Activated naive CD4-positive, alpha-beta T cell treated with anti-CD3 and anti-CD28 coated beads, Interleukin-2, amount 10 ng/mL, durations not matched to agents 7 days and 5 days (primary cell): ENCODE measurements at regions not wholly inside any gene's neighbourhood (a gene's known extent, or its start where the extent isn't known, plus 50 kb on each side); places are given as distances from the start of the nearest gene placed in this dataset.
A peak's percentile ranks its signal among the peaks of the same experiment; 100 is the strongest.
"Not testable (repeated sequence)": the region's sequence is repeated elsewhere in the genome, so short reads cannot be mapped to it uniquely, and the experiment has no call there.

Source experiments
- CTCF ChIA-PET: fragments of 350-600 bp; sonication (Branson Sonifier 250); formaldehyde crosslinking; loops from one replicate; lab custom pipeline; 2021; ENCODE audit warnings: antibody characterized with exemption; lab: Charles Lee
- DNase-seq: peaks from one replicate; pipeline ENCODE4 v3.0.0-alpha.2; 2020
- H3K27ac Mint-ChIP-seq: one replicate; pipeline ENCODE4 v1.8.0; 2021; ENCODE audit warnings: mild to moderate bottlenecking, moderate library complexity, mixed read lengths
- H3K27me3 Mint-ChIP-seq: one replicate; pipeline ENCODE4 v1.8.0; 2021; ENCODE audit warnings: mild to moderate bottlenecking, mixed read lengths
- H3K36me3 Mint-ChIP-seq: one replicate; pipeline ENCODE4 v1.8.0; 2021; ENCODE audit warnings: mixed read lengths
- H3K4me1 Mint-ChIP-seq: one replicate; pipeline ENCODE4 v1.8.0; 2021; ENCODE audit warnings: mixed read lengths
- H3K4me3 Mint-ChIP-seq: one replicate; pipeline ENCODE4 v1.8.0; 2021; ENCODE audit warnings: mild to moderate bottlenecking, moderate library complexity, mixed read lengths
- H3K9me3 Mint-ChIP-seq: one replicate; pipeline ENCODE4 v1.8.0; 2021; ENCODE audit warnings: mixed read lengths

DNA sequence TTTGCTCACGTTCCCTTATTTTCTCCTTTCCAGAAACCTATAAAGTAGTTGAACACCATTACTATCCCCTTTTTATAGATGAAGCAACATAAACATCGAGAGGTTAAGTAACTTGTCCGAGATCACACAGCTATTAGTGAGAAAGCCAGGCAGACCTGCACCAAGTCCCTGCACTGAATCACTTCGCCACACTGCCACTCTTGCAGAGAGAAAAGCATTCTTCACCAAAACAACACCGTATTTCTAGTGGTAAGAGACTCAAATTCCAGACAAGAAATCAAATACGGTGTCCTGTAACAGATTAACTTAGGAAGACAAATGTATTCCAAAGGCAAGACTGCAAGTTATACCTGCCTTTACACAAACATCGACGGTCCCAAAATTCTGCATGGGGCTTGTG is 82.0 kb upstream of the DMRT1 start:
- DNase-seq = no peak
- Mint-ChIP-seq H3K4me1 (peaks cover 34% of the 10 kb centered on the region), H3K36me3 (no peaks in the 10 kb centered on the region), H3K4me3 (no peak overlapping the region), H3K27ac (no peak overlapping the region), H3K27me3 (peaks cover 42% of the 10 kb centered on the region), H3K9me3 (no peaks in the 10 kb centered on the region)
- CTCF ChIA-PET = interaction anchor here (10.9 kb wide), 1 partner anchor 146 kb away, joined by 138 read pairs; no protein-coding TSS in a partner anchor

DNA sequence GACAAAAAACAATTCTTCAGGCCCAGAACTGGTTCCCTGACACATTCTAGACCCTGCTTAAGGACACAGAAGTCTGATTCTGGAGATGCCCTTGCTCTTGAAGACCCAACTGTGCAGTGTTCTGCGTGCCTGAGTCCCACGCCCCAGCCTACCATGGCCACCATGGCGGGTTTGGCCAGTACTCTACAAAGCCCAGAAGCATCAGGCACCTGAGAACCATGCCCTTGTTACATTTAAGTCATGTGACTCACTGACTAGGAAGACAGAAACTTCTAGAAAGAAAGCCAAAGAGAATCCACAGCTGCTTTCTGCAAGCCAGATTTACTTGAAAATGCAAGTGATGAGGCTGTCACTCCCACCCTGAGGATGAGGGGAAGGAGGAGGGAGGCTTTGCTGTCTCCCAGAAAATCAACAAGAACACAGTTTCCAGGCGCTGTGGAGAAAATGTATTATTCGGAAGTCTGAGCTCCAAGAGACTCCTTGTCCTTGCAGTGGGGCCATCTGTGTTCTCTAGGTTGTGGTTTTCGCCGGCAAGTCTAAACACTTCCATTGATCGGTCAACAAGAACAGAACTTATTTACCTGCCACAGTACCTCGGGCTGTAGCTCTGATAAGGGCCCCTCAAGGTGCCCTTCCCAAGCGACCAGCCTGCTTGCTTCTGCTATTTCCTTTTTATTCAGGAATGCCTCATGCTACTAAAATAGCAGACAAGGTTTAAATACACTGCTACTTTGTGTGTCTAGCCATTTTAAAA is 81.3 kb upstream of the DMRT1 start:
- H3K4me3 Mint-ChIP-seq = no peak overlapping the region
- no peak overlapping the region for H3K27ac Mint-ChIP-seq
- H3K36me3 Mint-ChIP-seq = no peaks in the 10 kb centered on the region
- DNase-seq = no peak
- H3K9me3 Mint-ChIP-seq = no peaks in the 10 kb centered on the region
- CTCF ChIA-PET = interaction anchor here (10.9 kb wide), 1 partner anchor 146 kb away, joined by 138 read pairs; no protein-coding TSS in a partner anchor
- peaks cover 33% of the 10 kb centered on the region for H3K4me1 Mint-ChIP-seq
- peaks cover 42% of the 10 kb centered on the region for H3K27me3 Mint-ChIP-seq

GRCh38 chr9:761176-761792 is 80.2 kb upstream of the DMRT1 start:
- no peak for DNase-seq
- Mint-ChIP-seq H3K27me3 (peaks cover 45% of the 10 kb centered on the region), H3K4me1 (peaks cover 22% of the 10 kb centered on the region), H3K27ac (no peak overlapping the region), H3K36me3 (no peaks in the 10 kb centered on the region), H3K9me3 (no peaks in the 10 kb centered on the region), H3K4me3 (no peak overlapping the region)
- CTCF ChIA-PET = interaction anchor here (1.0 to 10.9 kb wide), 2 partner anchors 147 to 416 kb away, joined by 3 to 138 read pairs; no protein-coding TSS in a partner anchor

- CTCF ChIA-PET = interaction anchor here (1.0 to 10.9 kb wide), 2 partner anchors 148 to 416 kb away, joined by 3 to 138 read pairs; no protein-coding TSS in a partner anchor
- Mint-ChIP-seq H3K4me1 (peaks cover 22% of the 10 kb centered on the region), H3K36me3 (no peaks in the 10 kb centered on the region), H3K4me3 (no peak overlapping the region), H3K9me3 (no peaks in the 10 kb centered on the region), H3K27me3 (peaks cover 49% of the 10 kb centered on the region), H3K27ac (no peak overlapping the region)
- no peak for DNase-seq
Observed at GRCh38 chr9:761793-762560, 79.5 kb upstream of the DMRT1 start.

DNA sequence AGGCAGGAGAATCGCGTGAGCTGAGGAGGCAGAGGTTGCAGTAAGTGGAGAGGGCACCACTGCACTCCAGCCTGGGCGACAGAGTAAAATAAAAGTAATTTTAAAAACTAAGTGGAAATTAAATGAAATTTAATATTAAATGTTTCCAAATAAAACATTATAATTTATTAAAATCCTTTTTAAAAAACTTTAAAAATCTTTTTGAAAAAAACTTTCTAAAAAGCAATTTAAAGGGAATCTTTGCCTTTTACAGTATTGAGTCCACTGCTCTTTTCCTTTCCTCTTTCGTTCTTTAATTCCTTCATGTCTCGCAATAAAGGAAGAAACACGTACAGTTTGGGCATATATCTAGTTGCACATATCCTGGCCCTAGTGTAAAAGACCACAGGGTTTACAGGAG is 77.8 kb upstream of the DMRT1 start:
- H3K36me3 Mint-ChIP-seq = no peaks in the 10 kb centered on the region
- peaks cover 44% of the 10 kb centered on the region for H3K27me3 Mint-ChIP-seq
- H3K27ac Mint-ChIP-seq = no peak overlapping the region
- peaks cover 16% of the 10 kb centered on the region for H3K4me1 Mint-ChIP-seq
- no peak overlapping the region for H3K4me3 Mint-ChIP-seq
- no peak for DNase-seq
- no peaks in the 10 kb centered on the region for H3K9me3 Mint-ChIP-seq
- CTCF ChIA-PET = interaction anchor here (0.9 to 10.9 kb wide), 4 partner anchors 57 to 237 kb away, joined by 3 to 138 read pairs (median 4); no protein-coding TSS in a partner anchor

DNA sequence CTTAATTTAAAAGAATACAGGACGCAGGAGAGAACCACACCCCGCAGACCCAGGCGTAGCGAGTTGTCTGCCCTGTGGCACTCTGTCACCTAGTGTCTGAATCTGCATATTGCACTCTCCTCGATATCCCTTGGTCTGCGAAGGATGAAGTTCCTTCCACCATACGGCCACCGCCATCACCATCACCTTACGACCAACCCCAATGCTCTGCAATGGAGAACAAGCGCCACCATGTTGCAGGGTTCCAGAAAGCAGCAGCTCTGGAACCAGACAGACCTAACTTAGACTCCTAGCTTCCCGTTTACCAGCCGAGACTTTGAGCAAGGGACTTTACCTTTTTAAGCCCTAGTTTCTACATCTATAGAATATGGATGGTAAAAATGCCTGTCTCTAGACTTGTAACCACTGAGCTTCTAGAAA is 77.4 kb upstream of the DMRT1 start:
- no peaks in the 10 kb centered on the region for H3K9me3 Mint-ChIP-seq
- CTCF ChIA-PET = interaction anchor here (0.7 to 10.9 kb wide), 8 partner anchors 14 to 236 kb away, joined by 3 to 138 read pairs (median 4); no protein-coding TSS in a partner anchor
- H3K27ac Mint-ChIP-seq = no peak overlapping the region
- H3K4me1 Mint-ChIP-seq = peaks cover 14% of the 10 kb centered on the region
- peaks cover 44% of the 10 kb centered on the region for H3K27me3 Mint-ChIP-seq
- H3K4me3 Mint-ChIP-seq = no peak overlapping the region
- peak; percentile 66 for DNase-seq
- no peaks in the 10 kb centered on the region for H3K36me3 Mint-ChIP-seq

DNA sequence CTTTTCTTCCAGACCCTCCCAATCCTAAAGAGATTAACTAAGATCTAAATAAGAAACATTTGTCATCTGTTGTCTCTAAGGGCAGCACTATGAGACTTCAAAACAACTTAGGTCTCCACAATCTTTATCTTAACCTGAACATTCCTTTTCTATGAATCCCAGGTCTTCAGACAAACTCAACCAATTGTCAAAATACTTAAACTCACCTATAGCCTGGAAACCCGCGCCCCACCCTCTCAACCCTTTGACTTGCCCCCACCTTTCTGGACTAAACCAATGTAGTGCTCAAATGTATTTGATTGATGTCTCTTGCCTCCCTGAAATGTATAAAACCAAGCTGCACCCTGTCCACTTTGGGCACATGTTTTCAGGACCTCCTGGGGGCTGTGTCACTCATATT is 76.5 kb upstream of the DMRT1 start:
- no peak for DNase-seq
- H3K36me3 Mint-ChIP-seq = no peaks in the 10 kb centered on the region
- no peak overlapping the region for H3K4me3 Mint-ChIP-seq
- H3K27me3 Mint-ChIP-seq = peaks cover 50% of the 10 kb centered on the region
- no peaks in the 10 kb centered on the region for H3K9me3 Mint-ChIP-seq
- CTCF ChIA-PET = interaction anchor here (0.9 to 10.9 kb wide), 5 partner anchors 15 to 151 kb away, joined by 3 to 138 read pairs (median 4); no protein-coding TSS in a partner anchor
- H3K4me1 Mint-ChIP-seq = peaks cover 14% of the 10 kb centered on the region
- H3K27ac Mint-ChIP-seq = no peak overlapping the region

DNA sequence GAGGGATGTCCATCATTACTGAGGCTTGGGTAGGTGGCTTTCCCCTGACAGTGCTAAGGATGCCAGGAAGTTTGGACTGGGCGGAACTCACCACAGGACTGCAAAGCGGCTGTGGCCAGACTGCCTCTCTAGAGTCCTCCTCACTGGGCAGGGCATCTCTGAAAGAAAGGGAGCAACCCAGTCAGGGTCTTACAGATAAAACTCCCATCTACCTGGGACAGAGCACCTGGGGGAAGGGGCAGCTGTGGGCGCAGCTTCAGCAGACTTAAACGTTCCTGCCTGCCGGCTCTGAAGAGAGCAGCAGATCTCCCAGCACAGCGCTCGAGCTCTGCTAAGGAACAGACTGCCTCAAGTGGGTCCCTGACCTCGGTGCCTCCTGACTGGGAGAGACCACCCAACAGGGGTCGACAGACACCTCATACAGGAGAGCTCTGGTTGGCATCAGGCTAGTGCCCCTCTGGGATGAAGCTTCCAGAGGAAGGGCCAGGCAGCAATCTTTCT is 74.4 kb upstream of the DMRT1 start:
- CTCF ChIA-PET = interaction anchor here (1.9 kb wide), 1 partner anchor 11 kb away, joined by 4 read pairs; no protein-coding TSS in a partner anchor
- H3K27ac Mint-ChIP-seq, H3K4me1 Mint-ChIP-seq, H3K9me3 Mint-ChIP-seq, DNase-seq, H3K4me3 Mint-ChIP-seq, H3K36me3 Mint-ChIP-seq: not testable (repeated sequence)
- H3K27me3 Mint-ChIP-seq = peaks cover 56% of the 10 kb centered on the region

- no peak overlapping the region for H3K27ac Mint-ChIP-seq
- peaks cover 3% of the 10 kb centered on the region for H3K9me3 Mint-ChIP-seq
- DNase-seq = no peak
- CTCF ChIA-PET = no interaction called here
- H3K36me3 Mint-ChIP-seq = no peaks in the 10 kb centered on the region
- H3K4me3 Mint-ChIP-seq = no peak overlapping the region
- H3K27me3 Mint-ChIP-seq = peaks cover 19% of the 10 kb centered on the region
- no peaks in the 10 kb centered on the region for H3K4me1 Mint-ChIP-seq
Observed at GRCh38 chr9:776086-776485, 65.4 kb upstream of the DMRT1 start.

DNA sequence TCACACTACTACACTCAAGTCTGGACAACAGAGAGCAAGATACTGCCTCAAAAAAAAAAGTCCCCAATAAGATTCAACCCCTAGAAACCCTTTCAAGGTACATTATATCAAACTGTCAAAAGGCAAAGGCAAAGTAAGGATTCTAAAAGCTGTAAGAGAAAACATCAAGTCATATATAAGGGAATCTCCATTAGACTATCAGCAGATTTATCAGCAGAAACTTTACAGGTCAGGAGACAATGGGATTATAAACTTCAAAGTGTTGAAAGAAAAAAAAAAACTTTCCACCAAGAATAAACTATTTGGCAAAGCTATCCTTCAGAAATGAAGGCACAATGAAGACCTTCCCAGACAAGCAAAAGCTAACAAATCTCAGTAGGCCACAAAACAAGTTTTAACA is 63.5 kb upstream of the DMRT1 start:
- H3K9me3 Mint-ChIP-seq = peaks cover 3% of the 10 kb centered on the region
- no peaks in the 10 kb centered on the region for H3K4me1 Mint-ChIP-seq
- no peak overlapping the region for H3K4me3 Mint-ChIP-seq
- peaks cover 13% of the 10 kb centered on the region for H3K27me3 Mint-ChIP-seq
- DNase-seq = no peak
- no peak overlapping the region for H3K27ac Mint-ChIP-seq
- no peaks in the 10 kb centered on the region for H3K36me3 Mint-ChIP-seq
- CTCF ChIA-PET = interaction anchor here (1.3 kb wide), 1 partner anchor 162 kb away, joined by 3 read pairs; no protein-coding TSS in a partner anchor

GRCh38 chr9:784202-784601 is 57.3 kb upstream of the DMRT1 start:
- Mint-ChIP-seq H3K9me3 (no peaks in the 10 kb centered on the region), H3K4me1 (no peaks in the 10 kb centered on the region), H3K27me3 (no peaks in the 10 kb centered on the region), H3K27ac (no peak overlapping the region), H3K36me3 (no peaks in the 10 kb centered on the region), H3K4me3 (no peak overlapping the region)
- no peak for DNase-seq
- CTCF ChIA-PET = no interaction called here

GRCh38 chr9:784916-785315 is 56.6 kb upstream of the DMRT1 start:
- Mint-ChIP-seq H3K27me3 (no peaks in the 10 kb centered on the region), H3K4me1 (no peaks in the 10 kb centered on the region), H3K4me3 (no peak overlapping the region), H3K27ac (no peak overlapping the region), H3K9me3 (no peaks in the 10 kb centered on the region), H3K36me3 (no peaks in the 10 kb centered on the region)
- CTCF ChIA-PET = no interaction called here
- no peak for DNase-seq

- CTCF ChIA-PET = interaction anchor here (1.3 kb wide), 1 partner anchor 21 kb away, joined by 5 read pairs; no protein-coding TSS in a partner anchor
- Mint-ChIP-seq H3K36me3 (no peaks in the 10 kb centered on the region), H3K27ac (no peak overlapping the region), H3K27me3 (no peaks in the 10 kb centered on the region), H3K9me3 (no peaks in the 10 kb centered on the region), H3K4me3 (no peak overlapping the region), H3K4me1 (no peaks in the 10 kb centered on the region)
- DNase-seq = no peak
Observed at GRCh38 chr9:785997-786396, 55.5 kb upstream of the DMRT1 start.

DNA sequence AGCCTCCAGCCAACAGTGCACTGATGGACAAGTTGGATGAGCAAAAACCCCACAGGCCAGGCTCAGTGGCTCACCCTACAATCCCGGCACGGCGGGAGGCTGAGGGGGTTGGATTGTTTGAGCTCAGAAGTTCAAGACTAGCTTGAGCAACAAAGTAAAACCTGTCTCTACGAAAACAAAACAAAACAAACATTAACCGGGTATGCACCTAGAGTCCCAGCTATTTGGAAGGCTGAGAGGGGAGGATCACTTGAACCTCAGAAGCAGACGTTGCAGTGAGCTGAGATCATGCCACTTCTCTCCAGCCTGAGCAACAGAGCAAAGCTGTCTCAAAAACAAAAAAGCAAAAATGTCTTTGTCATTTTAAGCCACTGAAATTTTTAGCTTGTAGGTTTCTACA is 55.1 kb upstream of the DMRT1 start:
- no peak for DNase-seq
- CTCF ChIA-PET = interaction anchor here (1.3 kb wide), 1 partner anchor 20 kb away, joined by 5 read pairs; no protein-coding TSS in a partner anchor
- Mint-ChIP-seq H3K27me3 (no peaks in the 10 kb centered on the region), H3K9me3 (no peaks in the 10 kb centered on the region), H3K27ac (no peak overlapping the region), H3K4me1 (no peaks in the 10 kb centered on the region), H3K4me3 (no peak overlapping the region), H3K36me3 (no peaks in the 10 kb centered on the region)
